ENCODE measurements at regions not wholly inside any gene's neighbourhood (a gene's known extent, or its start where the extent isn't known, plus 50 kb on each side); places are given as distances from the start of the nearest gene placed in this dataset.

- TF ChIP-seq, protein P1, sequence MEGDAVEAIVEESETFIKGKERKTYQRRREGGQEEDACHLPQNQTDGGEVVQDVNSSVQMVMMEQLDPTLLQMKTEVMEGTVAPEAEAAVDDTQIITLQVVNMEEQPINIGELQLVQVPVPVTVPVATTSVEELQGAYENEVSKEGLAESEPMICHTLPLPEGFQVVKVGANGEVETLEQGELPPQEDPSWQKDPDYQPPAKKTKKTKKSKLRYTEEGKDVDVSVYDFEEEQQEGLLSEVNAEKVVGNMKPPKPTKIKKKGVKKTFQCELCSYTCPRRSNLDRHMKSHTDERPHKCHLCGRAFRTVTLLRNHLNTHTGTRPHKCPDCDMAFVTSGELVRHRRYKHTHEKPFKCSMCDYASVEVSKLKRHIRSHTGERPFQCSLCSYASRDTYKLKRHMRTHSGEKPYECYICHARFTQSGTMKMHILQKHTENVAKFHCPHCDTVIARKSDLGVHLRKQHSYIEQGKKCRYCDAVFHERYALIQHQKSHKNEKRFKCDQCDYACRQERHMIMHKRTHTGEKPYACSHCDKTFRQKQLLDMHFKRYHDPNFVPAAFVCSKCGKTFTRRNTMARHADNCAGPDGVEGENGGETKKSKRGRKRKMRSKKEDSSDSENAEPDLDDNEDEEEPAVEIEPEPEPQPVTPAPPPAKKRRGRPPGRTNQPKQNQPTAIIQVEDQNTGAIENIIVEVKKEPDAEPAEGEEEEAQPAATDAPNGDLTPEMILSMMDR (IDR thresholded peaks at IDR 0.05), result no peak
- no peak for TF ChIP-seq POLR2A (IDR thresholded peaks at IDR 0.05)
These were observed 1565.9 kb downstream of the ARAP2 start for GRCh38 chr4:34678431-34678830.
